ENCODE measurements at regions not wholly inside any gene's neighbourhood (a gene's known extent, or its start where the extent isn't known, plus 50 kb on each side); places are given as distances from the start of the nearest gene placed in this dataset.

DNA sequence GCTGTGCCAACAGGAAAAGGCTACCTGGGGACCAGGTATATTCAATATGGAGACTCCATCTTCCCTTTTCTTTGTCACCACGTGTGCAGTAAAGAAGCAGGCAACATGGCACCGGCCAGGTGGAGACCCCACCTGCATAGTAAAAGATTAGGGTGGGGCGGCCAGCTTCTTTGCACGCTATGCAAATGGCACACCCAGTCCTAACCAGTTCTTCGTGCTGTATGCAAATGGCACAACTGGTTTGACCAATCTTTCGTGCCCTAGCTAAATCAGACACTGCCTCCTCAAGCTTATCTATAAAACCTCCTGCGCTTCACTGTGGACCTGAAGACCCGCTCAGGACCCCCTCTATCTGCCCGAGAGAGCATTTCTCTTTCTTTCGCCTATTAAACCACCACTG lies 88.8 kb upstream of the EZR start:
- TF ChIP-seq POLR2AphosphoS5 (IDR thresholded peaks at IDR 0.05) (no peak), EP300 (IDR thresholded peaks at IDR 0.05) (no peak), POLR2A (IDR thresholded peaks at IDR 0.05) (no peak)
- TF ChIP-seq, protein P1, sequence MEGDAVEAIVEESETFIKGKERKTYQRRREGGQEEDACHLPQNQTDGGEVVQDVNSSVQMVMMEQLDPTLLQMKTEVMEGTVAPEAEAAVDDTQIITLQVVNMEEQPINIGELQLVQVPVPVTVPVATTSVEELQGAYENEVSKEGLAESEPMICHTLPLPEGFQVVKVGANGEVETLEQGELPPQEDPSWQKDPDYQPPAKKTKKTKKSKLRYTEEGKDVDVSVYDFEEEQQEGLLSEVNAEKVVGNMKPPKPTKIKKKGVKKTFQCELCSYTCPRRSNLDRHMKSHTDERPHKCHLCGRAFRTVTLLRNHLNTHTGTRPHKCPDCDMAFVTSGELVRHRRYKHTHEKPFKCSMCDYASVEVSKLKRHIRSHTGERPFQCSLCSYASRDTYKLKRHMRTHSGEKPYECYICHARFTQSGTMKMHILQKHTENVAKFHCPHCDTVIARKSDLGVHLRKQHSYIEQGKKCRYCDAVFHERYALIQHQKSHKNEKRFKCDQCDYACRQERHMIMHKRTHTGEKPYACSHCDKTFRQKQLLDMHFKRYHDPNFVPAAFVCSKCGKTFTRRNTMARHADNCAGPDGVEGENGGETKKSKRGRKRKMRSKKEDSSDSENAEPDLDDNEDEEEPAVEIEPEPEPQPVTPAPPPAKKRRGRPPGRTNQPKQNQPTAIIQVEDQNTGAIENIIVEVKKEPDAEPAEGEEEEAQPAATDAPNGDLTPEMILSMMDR (IDR thresholded peaks at IDR 0.05) = no peak
